Activated T-cell treated with anti-CD3 and anti-CD28 coated beads, Interleukin-2, amount 50 U/mL, for 4 hours (primary cell): ENCODE measurements at regions not wholly inside any gene's neighbourhood (a gene's known extent, or its start where the extent isn't known, plus 50 kb on each side); places are given as distances from the start of the nearest gene placed in this dataset.

ENCODE experiments used
- ATAC-seq, 2 donors: fragments of 200-7000 bp; cut with Tn5 transposase; one replicate each; pipeline ENCODE4 v1.10.0; 2021
- DNase-seq: peaks from one replicate; pipeline ENCODE4 v3.0.0-alpha.2; 2020
- H3K27me3 Mint-ChIP-seq: one replicate; pipeline ENCODE4 v1.8.0; 2021; ENCODE audit warnings: low read depth, mixed read lengths
- H3K36me3 Mint-ChIP-seq: one replicate; pipeline ENCODE4 v1.8.0; 2022; ENCODE audit warnings: mixed read lengths; ENCODE audit not compliant: insufficient read depth
- H3K4me1 Mint-ChIP-seq: one replicate; pipeline ENCODE4 v1.8.0; 2021; ENCODE audit warnings: low read depth, mixed read lengths
- H3K4me3 Mint-ChIP-seq: one replicate; pipeline ENCODE4 v1.8.0; 2021; ENCODE audit warnings: mild to moderate bottlenecking, moderate library complexity, mixed read lengths
- H3K9me3 Mint-ChIP-seq: one replicate; pipeline ENCODE4 v1.8.0; 2021; ENCODE audit warnings: mixed read lengths

DNA sequence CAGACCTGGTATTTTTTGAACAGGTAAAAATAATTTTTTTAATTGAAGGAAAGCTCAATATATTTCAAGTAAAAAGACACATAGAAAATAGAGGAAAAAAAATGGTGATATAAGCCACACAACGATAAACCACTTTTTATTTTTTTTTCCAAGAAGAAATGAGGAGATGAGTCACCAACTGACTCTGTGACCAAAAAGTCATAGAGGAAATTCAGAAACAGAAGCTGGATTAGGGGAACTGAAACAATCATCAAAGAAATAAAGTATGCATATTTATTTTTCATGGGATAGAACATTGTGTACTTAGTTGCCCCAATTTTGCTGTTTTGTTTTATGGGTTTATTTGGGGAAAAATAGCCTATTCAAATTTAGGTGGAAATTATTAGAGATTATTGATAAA, 176.8 kb upstream of the AGR3 start:
- ATAC-seq: no peak

DNA sequence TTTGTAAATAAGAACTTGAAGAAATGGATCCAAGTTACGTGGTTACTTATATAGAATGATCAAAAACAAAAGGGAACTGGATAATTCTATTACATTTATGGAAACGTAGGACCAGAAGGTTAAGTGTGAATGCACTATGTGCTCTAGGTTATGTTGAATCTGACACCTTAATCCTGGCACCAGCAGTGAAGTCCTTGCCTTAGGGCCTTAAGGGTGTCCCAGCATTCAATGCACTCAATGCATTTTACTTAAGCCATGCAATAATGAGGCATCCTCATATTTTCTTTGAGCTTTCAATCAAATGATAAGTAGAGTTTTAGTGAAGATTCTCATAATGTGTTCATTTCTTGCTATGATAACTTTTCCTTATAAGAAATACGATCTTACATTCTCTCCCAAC, 178.3 kb upstream of the AGR3 start:
- ATAC-seq: no peak
- no peak overlapping the region for H3K4me3 Mint-ChIP-seq
- H3K4me1 Mint-ChIP-seq: peaks cover 8% of the 10 kb centered on the region
- no peak for DNase-seq
- no peaks in the 10 kb centered on the region for H3K27me3 Mint-ChIP-seq
- H3K36me3 Mint-ChIP-seq: no peaks in the 10 kb centered on the region
- no peaks in the 10 kb centered on the region for H3K9me3 Mint-ChIP-seq

More for the DNA sequence above, 176.8 kb upstream of the AGR3 start:
- Mint-ChIP-seq H3K4me3 (no peak overlapping the region), H3K36me3 (no peaks in the 10 kb centered on the region), H3K27me3 (no peaks in the 10 kb centered on the region), H3K9me3 (no peaks in the 10 kb centered on the region), H3K4me1 (peaks cover 6% of the 10 kb centered on the region)
- no peak for DNase-seq

DNA sequence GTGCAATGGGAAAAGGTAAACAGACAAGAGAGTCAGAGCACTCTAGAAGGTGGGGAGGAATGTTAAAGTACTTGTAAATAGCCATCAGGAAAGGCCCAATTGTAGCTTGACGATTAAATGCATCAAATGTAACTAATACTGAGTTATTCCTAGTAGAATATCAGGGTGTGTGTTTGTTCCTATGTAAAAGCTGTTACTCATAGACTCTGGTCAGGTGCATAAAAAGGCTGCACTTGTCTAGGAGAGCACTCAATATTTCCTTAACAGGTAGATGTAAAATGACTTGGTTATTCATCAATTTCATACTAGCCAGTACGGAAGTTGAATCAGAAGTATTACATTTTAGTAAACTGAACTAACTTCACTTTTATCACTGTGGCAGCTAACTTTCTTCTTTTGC, 179.7 kb upstream of the AGR3 start:
- no peaks in the 10 kb centered on the region for H3K27me3 Mint-ChIP-seq

DNA sequence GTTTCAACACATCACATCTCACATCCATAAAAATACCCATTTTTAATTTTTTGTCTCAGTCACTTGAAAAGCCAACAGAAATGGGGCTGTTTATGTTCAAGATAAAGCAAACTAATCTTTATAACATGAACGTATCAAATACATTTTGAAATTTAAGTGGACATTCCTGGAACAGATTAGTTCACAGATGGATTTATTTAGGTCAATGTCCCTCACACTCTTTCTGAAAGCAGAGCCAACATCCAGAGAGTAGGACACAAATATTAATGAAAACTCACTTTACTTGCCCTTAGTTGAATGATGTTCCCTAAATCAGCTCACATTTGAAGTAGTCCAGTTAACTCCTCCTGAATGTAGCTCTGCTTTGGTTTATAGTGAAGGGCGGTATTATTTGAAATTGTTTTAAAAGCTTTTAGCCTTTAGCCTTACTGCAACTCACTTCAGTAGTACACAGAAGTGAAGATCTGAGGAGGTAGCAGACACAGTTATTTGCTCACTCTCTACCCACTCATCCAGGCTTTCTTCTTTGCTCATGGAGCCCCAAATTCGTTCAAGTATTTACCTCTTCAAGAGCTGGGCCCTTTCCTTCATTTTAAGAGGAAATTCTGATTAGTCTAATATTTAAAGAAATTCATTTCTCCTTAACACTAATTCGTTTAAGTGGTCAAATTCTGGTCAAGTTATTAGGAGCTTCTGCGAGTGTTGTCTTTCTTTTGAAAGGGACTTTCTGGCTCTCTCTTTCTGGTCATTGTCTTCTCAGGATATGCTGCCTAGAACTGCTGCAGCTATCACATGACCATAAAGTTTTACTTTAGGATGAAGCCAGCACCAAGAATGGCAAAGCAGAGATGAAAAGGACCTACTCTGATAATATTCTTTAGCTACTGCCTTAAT, 180.6 kb upstream of the AGR3 start:
- Mint-ChIP-seq H3K36me3 (no peaks in the 10 kb centered on the region), H3K4me3 (no peak overlapping the region), H3K27me3 (no peaks in the 10 kb centered on the region), H3K9me3 (no peaks in the 10 kb centered on the region), H3K4me1 (peaks cover 8% of the 10 kb centered on the region)
- DNase-seq (no peak), ATAC-seq (no peak)

More for the DNA sequence above, 179.7 kb upstream of the AGR3 start:
- Mint-ChIP-seq H3K4me1 (peaks cover 8% of the 10 kb centered on the region), H3K9me3 (no peaks in the 10 kb centered on the region), H3K4me3 (no peak overlapping the region), H3K36me3 (no peaks in the 10 kb centered on the region)
- DNase-seq (no peak), ATAC-seq (no peak)

DNA sequence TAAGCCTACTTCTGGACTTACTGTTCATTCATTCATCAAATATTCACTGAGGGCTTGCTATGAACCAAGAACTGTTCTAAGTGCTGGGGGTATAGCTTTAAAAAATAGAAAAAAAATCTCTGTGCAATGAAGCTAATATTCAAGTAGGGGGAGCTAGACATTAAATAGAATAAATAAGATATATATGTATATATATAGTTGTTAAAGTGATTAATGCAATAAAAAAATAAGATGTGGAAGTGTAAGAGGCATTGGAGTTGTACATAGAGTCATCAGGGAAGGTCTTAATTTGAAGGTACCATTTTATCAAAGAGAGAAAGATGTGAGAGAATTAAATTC, 181.2 kb upstream of the AGR3 start:
- DNase-seq (no peak), ATAC-seq (no peak)
- Mint-ChIP-seq H3K4me3 (no peak overlapping the region), H3K27me3 (no peaks in the 10 kb centered on the region), H3K4me1 (peaks cover 8% of the 10 kb centered on the region), H3K9me3 (no peaks in the 10 kb centered on the region), H3K36me3 (no peaks in the 10 kb centered on the region)

DNA sequence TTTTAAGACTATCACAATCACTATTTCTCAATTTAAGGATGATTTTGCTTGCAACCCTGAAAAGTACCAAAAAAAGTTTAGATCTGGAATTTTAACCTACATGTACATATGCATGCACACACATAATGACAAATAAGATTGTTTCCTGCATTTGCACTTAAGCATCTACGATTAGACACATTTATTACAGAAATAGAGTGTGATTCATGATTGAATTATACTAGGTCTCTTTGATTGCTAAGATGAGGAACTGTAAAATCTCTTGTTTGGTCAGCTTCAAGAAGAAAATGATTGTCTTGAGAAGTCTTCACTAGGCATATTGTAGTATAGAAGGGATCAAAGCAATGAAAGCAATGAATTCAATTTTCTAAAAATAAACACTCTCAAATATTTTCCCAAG, 185.9 kb upstream of the AGR3 start:
- no peak for ATAC-seq
- Mint-ChIP-seq H3K4me1 (peaks cover 7% of the 10 kb centered on the region), H3K27me3 (no peaks in the 10 kb centered on the region), H3K9me3 (no peaks in the 10 kb centered on the region), H3K36me3 (no peaks in the 10 kb centered on the region), H3K4me3 (no peak overlapping the region)
- DNase-seq: no peak

DNA sequence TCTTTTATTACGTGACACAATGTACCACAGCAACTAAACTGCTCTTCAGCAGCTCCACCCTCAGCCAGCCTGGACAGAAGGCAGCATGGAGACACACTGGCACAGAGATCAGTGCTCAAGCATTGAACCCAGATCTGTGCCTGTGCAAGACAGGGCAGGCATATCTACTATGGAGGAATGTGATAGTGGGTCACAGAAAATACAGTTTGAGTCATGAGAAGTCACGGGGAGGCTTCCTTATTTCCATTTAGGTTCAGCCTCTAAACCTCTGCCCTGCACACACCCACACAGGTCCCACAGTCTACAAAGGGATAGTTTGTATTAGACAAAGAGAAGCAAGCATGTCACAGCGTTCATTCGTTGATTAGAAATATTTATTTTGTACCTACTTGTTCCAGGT, 187.4 kb upstream of the AGR3 start:
- Mint-ChIP-seq H3K9me3 (no peaks in the 10 kb centered on the region), H3K27me3 (no peaks in the 10 kb centered on the region), H3K36me3 (no peaks in the 10 kb centered on the region), H3K4me1 (peaks cover 2% of the 10 kb centered on the region), H3K4me3 (no peak overlapping the region)
- DNase-seq: no peak
- ATAC-seq: peak in 1 of 2 donors; percentile 25

DNA sequence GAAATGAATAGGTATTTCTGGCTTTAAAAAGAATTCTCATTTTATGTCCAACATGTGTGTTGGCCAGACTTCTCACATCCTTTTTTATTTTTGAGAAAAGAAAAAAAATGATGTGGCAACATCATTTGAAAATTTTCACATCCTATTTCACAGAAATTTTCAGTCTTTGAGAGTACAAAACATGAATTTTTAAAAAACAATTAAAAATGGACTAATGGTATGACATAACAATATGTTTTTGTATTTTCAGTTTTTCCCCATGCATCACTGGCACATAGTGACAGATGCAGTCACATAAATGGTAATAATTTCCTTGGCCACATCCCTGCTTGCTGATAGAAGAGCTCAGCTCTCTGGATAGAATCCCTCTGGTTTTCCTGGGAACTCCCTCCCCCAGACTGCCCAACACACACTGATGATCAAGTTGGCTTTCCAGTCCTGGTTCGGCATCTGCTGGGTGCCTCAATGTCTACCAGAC, 188.5 kb upstream of the AGR3 start:
- H3K36me3 Mint-ChIP-seq: no peaks in the 10 kb centered on the region
- DNase-seq: no peak
- H3K4me3 Mint-ChIP-seq: no peak overlapping the region
- peaks cover 2% of the 10 kb centered on the region for H3K4me1 Mint-ChIP-seq
- ATAC-seq: no peak
- no peaks in the 10 kb centered on the region for H3K9me3 Mint-ChIP-seq
- no peaks in the 10 kb centered on the region for H3K27me3 Mint-ChIP-seq

DNA sequence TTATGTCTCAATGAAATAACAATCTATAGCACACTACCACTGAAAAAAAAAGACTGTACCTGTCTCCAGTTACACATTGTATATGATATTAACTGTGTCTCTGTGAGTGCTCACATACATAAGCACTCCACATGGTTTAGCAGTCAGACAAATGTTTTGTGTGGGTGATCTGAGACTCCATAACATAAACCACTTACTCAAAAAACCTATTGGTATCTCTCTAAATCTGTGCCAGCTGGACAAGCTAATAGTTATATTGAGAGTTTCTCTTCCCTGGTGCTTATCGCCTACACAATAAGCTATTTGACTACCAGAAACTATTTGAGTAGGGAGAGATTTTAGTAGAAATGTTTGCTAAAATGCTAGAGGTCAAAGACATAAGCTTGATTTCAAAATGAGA, 190.1 kb upstream of the AGR3 start:
- Mint-ChIP-seq H3K36me3 (no peaks in the 10 kb centered on the region), H3K27me3 (no peaks in the 10 kb centered on the region), H3K4me1 (peaks cover 2% of the 10 kb centered on the region), H3K9me3 (no peaks in the 10 kb centered on the region), H3K4me3 (no peak overlapping the region)
- DNase-seq: no peak
- ATAC-seq: no peak

DNA sequence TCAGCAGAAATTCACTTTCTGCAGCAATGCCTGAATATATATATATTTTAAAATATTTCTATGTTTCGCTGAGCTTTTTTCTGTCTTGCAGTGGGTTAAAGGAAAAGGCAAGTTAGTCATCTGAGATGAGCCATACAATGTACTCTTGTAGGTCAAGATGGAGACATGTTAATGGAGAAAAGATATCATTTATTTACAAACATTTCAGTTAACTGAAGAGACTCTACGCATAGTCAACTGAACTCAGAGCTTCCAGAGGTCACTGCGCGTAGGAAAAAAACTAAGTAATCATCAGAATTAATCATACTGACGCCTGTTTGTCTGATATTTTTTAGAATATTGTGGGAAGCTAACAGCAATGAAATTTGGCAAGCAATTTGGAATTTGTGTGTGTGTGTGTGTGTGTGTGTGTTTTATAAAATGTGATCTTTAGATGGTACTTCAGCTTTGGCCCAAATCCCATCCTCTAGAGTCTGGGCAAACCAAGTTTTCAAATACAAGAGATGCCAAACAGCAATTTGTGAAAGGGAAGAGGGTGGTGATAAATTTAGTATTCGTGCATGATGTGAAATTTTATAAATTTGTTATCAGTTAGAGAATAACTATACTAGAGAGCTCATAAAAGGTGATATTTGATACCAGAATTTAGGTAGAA, 193.9 kb upstream of the AGR3 start:
- ATAC-seq: no peak
- H3K9me3 Mint-ChIP-seq: no peaks in the 10 kb centered on the region
- H3K27me3 Mint-ChIP-seq: no peaks in the 10 kb centered on the region
- DNase-seq: no peak
- no peaks in the 10 kb centered on the region for H3K36me3 Mint-ChIP-seq
- no peaks in the 10 kb centered on the region for H3K4me1 Mint-ChIP-seq
- no peak overlapping the region for H3K4me3 Mint-ChIP-seq

DNA sequence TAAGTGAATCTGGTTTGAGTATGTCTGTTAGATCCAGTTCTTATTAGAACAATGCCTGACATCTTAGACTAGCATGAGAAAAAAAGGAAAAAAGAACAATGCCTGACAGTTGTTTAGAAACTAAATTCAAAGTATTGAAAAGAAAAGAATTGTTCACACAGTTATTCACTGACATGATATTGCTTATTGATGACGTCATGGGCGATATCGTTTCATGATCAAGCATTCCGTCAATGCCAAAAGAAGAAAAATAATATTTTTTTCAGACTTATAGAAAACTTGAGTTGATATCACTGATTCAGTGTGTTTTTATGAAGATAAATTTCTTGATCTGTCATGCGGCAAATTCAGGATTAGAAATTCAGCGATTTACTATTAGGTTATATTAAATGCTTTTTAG, 196.5 kb upstream of the AGR3 start:
- Mint-ChIP-seq H3K4me1 (no peaks in the 10 kb centered on the region), H3K9me3 (no peaks in the 10 kb centered on the region), H3K4me3 (no peak overlapping the region), H3K27me3 (no peaks in the 10 kb centered on the region), H3K36me3 (no peaks in the 10 kb centered on the region)
- DNase-seq (no peak), ATAC-seq (no peak)

DNA sequence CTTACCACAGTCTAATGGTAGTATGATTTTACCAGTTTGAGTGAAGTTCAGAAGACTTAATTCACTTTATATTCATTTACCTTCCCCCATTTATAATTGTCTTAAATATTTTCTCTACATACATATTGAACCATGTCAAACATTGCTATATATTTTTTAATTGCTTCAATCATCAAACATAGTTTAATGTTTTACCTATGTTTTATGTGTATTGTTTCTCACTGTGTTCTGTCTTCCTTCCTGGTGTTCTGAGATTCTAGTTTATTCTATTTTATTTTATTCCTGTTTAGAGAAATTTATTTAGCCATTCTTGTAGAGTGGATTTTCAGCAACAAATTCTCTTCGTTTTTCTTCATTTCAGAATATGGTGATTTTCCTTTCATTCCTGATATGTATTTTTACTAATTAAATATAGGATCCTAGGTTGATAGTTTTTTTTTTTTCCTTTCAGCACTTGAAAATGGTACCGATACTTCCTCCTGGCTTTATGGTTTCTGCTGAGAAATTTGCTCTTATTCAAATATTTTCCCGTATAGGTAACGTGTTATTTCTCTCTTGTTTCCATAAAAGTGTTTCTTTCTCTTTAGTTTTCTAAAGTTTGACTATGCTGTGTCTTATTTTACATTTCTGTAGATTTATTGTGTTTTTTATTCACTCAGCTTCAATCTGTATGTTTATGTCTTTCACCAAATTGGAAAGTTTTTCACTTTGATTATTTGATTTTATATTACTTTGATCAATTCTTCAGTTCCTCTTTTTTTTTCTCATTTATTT, 201.8 kb upstream of the AGR3 start:
- Mint-ChIP-seq H3K27me3 (no peaks in the 10 kb centered on the region), H3K4me1 (no peaks in the 10 kb centered on the region), H3K4me3 (no peak overlapping the region), H3K9me3 (no peaks in the 10 kb centered on the region), H3K36me3 (no peaks in the 10 kb centered on the region)
- DNase-seq (no peak), ATAC-seq (no peak)

DNA sequence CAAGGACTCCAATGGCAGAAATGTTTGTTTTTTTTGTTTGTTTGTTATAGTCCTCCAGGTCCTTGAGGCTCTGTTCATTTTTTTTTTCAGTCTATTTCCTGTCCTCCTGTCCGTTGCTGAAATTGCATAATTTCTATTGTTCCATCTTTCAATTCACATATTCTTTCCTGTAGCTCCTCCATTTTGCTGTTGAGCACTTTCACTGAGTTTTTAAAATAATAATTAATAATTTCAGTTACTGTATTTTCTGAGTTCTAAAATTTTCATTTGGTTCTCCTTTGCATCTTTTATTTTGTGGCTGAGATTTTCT, 202.3 kb upstream of the AGR3 start:
- Mint-ChIP-seq H3K9me3 (no peaks in the 10 kb centered on the region), H3K27me3 (no peaks in the 10 kb centered on the region)

DNA sequence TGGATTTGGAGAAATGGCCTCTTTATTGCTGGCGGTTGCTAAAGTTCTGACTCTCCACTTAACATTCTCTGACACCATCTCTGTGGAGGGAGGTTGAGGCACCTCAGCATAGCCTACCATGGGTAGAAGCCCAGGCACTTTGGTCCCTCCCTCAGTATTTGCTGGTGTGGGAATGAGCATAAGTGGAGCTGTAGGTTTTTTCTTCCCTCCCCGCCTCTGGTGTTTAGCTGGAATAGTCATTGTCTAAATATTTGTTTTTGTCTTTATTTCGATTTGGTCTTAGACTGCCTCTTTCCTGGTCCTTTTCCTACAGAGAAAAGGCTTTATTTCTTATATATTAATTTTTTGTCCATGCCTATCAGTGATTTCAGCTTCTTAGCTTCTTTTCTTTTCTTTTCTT, 203.4 kb upstream of the AGR3 start:
- H3K4me1 Mint-ChIP-seq: no peaks in the 10 kb centered on the region
- ATAC-seq (no peak), DNase-seq (no peak)
- H3K36me3 Mint-ChIP-seq: no peaks in the 10 kb centered on the region
- no peak overlapping the region for H3K4me3 Mint-ChIP-seq
- H3K9me3 Mint-ChIP-seq: no peaks in the 10 kb centered on the region
- H3K27me3 Mint-ChIP-seq: no peaks in the 10 kb centered on the region

More for the DNA sequence above, 202.3 kb upstream of the AGR3 start:
- Mint-ChIP-seq H3K4me3 (no peak overlapping the region), H3K36me3 (no peaks in the 10 kb centered on the region), H3K4me1 (no peaks in the 10 kb centered on the region)
- DNase-seq (no peak), ATAC-seq (no peak)

DNA sequence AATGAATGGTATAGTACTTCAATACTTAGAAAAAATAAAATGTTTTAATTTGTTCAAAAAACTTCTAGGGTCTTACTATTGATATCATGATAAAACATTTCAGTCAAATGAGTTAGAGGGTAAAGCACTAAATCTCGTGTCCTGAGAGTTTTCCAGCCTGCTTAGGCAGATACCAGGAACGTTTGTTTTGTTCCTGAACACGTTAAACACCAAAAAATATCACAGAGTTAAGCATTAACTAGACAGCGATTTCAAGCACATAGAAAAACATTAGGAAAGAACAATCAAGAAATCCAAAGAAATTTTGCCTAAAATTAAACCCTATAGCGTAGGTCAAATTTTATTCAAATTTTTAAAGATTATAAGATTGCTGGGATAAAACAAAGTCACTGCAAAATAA, 204.6 kb upstream of the AGR3 start:
- DNase-seq: no peak
- no peaks in the 10 kb centered on the region for H3K9me3 Mint-ChIP-seq
- no peak overlapping the region for H3K4me3 Mint-ChIP-seq
- no peak for ATAC-seq
- H3K36me3 Mint-ChIP-seq: no peaks in the 10 kb centered on the region
- H3K4me1 Mint-ChIP-seq: no peaks in the 10 kb centered on the region
- no peaks in the 10 kb centered on the region for H3K27me3 Mint-ChIP-seq
